ENCODE measurements at regions not wholly inside any gene's neighbourhood (a gene's known extent, or its start where the extent isn't known, plus 50 kb on each side); places are given as distances from the start of the nearest gene placed in this dataset.

- TF ChIP-seq, protein P1, sequence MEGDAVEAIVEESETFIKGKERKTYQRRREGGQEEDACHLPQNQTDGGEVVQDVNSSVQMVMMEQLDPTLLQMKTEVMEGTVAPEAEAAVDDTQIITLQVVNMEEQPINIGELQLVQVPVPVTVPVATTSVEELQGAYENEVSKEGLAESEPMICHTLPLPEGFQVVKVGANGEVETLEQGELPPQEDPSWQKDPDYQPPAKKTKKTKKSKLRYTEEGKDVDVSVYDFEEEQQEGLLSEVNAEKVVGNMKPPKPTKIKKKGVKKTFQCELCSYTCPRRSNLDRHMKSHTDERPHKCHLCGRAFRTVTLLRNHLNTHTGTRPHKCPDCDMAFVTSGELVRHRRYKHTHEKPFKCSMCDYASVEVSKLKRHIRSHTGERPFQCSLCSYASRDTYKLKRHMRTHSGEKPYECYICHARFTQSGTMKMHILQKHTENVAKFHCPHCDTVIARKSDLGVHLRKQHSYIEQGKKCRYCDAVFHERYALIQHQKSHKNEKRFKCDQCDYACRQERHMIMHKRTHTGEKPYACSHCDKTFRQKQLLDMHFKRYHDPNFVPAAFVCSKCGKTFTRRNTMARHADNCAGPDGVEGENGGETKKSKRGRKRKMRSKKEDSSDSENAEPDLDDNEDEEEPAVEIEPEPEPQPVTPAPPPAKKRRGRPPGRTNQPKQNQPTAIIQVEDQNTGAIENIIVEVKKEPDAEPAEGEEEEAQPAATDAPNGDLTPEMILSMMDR (IDR thresholded peaks at IDR 0.05), result no peak
- TF ChIP-seq EP300 (IDR thresholded peaks at IDR 0.05), result no peak
- no peak for TF ChIP-seq POLR2A (IDR thresholded peaks at IDR 0.05)
Observed at GRCh38 chr12:93140801-93141200, 211.7 kb upstream of the EEA1 start.

Measured in tibial nerve (tissue), 4 donors.